ENCODE measurements at regions not wholly inside any gene's neighbourhood (a gene's known extent, or its start where the extent isn't known, plus 50 kb on each side); places are given as distances from the start of the nearest gene placed in this dataset.
"Not testable (repeated sequence)": the region's sequence is repeated elsewhere in the genome, so short reads cannot be mapped to it uniquely, and the experiment has no call there.

DNA sequence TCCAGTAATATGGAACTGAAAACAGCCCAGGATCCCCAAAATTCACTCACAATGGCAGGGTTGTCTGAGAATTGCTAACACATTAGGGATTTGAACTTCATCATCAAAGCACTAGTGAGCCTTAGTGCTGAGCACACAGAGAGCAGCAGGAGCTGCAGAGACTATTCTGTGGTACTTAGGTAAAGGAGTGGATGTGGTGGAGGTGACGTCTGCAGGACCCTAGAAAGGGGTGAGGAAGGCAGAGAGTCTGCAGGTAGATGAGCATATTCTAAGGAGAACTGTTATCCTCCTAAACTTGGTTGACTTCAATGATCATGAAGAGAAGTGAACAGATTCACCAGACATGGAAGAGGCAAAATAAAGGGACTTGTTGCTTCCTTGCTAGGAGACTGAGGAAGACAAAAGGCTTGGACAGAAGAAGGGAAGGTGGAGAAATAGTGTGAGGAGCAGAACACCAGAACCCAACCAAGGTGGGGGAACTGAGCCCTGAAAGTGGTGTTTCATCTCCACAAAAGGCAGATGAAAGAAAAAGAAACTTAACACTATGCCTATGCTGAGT lies 1164.0 kb downstream of the TMEM121 start:
- Histone ChIP-seq H3K4me3 (ENCODE audit: low read length) (no peak overlapping the region), H3K27me3 (ENCODE audit: control insufficient read depth in 1 of 2, insufficient read depth in 2 of 2, low read length in 2 of 2) (peaks cover 3 to 17% of the 10 kb centered on the region in 2 experiments), H3K36me3 (ENCODE audit: insufficient read depth, low read length) (no peaks in the 10 kb centered on the region), H3K27ac (ENCODE audit: low read depth in 1 of 2, low read length in 2 of 2) (no peak overlapping the region), H3K4me1 (ENCODE audit: insufficient read depth, low read length) (peaks cover 12% of the 10 kb centered on the region), H3K9me3 (ENCODE audit: control insufficient read depth in 1 of 2, insufficient read depth in 1 of 2, low read length in 2 of 2) (peaks cover 0 to 10% of the 10 kb centered on the region in 2 experiments)
- ChIA-PET CTCF (interaction anchor here (0.8 to 2.1 kb wide), 4 partner anchors 12 to 32 kb away, joined by 3 to 5 read pairs (median 4); no protein-coding TSS in a partner anchor), POLR2A (no interaction called here)
- Mint-ChIP-seq H3K27ac (no peak overlapping the region), H3K27me3 (peaks cover 5% of the 10 kb centered on the region), H3K4me1 (ENCODE audit: low read depth) (peaks cover 16% of the 10 kb centered on the region), H3K36me3 (ENCODE audit: low read depth) (no peaks in the 10 kb centered on the region), H3K4me3 (no peak overlapping the region), H3K9me3 (no peaks in the 10 kb centered on the region)
- no peak for DNase-seq
- TF ChIP-seq, protein P1, sequence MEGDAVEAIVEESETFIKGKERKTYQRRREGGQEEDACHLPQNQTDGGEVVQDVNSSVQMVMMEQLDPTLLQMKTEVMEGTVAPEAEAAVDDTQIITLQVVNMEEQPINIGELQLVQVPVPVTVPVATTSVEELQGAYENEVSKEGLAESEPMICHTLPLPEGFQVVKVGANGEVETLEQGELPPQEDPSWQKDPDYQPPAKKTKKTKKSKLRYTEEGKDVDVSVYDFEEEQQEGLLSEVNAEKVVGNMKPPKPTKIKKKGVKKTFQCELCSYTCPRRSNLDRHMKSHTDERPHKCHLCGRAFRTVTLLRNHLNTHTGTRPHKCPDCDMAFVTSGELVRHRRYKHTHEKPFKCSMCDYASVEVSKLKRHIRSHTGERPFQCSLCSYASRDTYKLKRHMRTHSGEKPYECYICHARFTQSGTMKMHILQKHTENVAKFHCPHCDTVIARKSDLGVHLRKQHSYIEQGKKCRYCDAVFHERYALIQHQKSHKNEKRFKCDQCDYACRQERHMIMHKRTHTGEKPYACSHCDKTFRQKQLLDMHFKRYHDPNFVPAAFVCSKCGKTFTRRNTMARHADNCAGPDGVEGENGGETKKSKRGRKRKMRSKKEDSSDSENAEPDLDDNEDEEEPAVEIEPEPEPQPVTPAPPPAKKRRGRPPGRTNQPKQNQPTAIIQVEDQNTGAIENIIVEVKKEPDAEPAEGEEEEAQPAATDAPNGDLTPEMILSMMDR (IDR thresholded peaks at IDR 0.05), result no peak
- intact Hi-C loops (cut with DNase I, micrococcal nuclease), result no loop called here
- peak; percentile 36 for ATAC-seq (ENCODE audit: poor library complexity)

DNA sequence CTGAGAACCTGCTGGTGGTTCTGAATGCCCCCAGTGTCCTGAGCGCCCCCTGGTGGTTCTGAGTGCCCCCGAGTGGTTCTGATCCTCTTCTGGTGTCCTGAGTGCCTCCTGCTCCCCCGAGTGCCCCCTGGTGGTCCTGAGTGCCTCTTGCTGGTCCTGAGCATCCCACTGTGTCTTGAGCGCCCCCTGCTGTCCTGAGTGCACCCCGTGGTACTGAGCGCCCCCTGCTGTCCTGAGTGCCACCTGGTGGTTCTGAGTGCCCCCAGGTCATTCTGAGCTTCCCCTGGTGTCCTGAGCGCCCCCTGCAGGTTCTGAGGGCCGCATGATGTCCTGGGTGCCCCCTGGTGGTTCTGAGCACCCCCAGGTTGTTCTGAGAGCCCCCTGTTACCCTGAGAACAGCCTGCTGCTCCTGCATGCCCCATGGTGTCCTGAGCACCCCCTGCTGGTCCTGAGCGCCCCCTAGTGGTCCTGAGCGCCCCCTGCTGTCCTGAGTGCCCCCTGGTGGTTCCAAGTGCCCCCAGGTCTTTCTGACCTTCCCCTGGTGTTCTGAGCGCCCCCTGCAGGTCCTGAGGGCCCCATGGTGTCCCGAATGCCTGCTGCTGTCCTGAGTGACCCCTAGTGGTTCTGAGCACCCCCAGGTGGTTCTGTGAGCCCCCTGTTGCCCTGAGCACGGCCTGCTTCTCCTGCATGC lies 1165.4 kb downstream of the TMEM121 start:
- peak; percentile 22 for ATAC-seq (ENCODE audit: poor library complexity)
- POLR2A ChIA-PET, result no interaction called here
- Histone ChIP-seq H3K9me3 (ENCODE audit: control insufficient read depth in 1 of 2, insufficient read depth in 1 of 2, low read length in 2 of 2) (peaks cover 0 to 10% of the 10 kb centered on the region in 2 experiments), H3K36me3 (ENCODE audit: insufficient read depth, low read length) (no peaks in the 10 kb centered on the region), H3K4me3 (ENCODE audit: low read length) (no peak overlapping the region), H3K27me3 (ENCODE audit: control insufficient read depth in 1 of 2, insufficient read depth in 2 of 2, low read length in 2 of 2) (peaks cover 0 to 6% of the 10 kb centered on the region in 2 experiments), H3K27ac (ENCODE audit: low read depth in 1 of 2, low read length in 2 of 2) (no peak overlapping the region), H3K4me1 (ENCODE audit: insufficient read depth, low read length) (peaks cover 12% of the 10 kb centered on the region)
- Mint-ChIP-seq H3K9me3 (no peaks in the 10 kb centered on the region), H3K4me3 (no peak overlapping the region), H3K36me3 (ENCODE audit: low read depth) (no peaks in the 10 kb centered on the region), H3K27ac (no peak overlapping the region), H3K27me3 (no peaks in the 10 kb centered on the region), H3K4me1 (ENCODE audit: low read depth) (peaks cover 16% of the 10 kb centered on the region)
- intact Hi-C loops (cut with DNase I, micrococcal nuclease), result no loop called here
- TF ChIP-seq, protein P1 (IDR thresholded peaks at IDR 0.05), result peak; percentile 48
- CTCF ChIA-PET, result interaction anchor here (1.0 to 2.1 kb wide), 5 partner anchors 14 to 29 kb away, joined by 3 to 5 read pairs (median 4); no protein-coding TSS in a partner anchor
- DNase-seq, result peak in 13 of 14 experiments; percentile 11 to 86 (median 48)

DNA sequence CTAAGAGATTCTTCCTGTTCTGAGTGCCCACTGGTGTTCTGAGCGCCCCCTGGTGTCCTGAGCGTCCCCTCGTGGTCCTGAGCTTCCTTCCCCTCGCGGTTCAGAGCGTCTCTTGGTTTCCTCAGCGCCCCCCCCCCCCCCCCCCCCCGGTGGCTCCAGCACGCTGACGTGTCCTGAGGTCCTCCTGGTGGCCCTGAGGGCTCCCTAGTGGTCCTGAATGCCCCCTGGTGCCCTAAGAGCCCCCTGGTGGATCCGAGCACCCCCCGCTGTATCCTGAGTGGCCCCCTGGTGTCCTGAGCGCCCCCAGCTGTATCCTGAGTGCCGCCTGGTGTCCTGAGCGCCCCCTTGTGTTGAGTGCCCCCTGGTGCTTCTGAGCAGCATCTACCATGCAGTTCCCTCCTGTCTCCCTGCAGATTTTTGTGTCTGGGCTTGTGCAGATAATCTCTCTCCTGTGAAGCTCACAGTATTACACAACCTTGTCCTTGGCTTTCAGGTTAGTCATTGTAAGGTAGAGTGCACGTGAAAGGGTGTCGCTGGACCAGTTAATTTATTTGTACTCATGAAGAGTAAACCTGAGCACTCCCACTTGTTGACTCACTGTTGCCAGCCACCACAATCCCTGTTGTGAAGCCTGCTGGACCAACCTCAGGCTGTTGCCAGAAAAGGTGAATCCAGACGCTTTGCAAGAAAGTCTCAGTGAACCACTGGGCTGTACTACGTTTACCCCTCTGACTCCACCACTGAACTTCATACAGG lies 1168.4 kb downstream of the TMEM121 start:
- ChIA-PET CTCF (interaction anchor here (0.9 kb wide), 1 partner anchor 24 kb away, joined by 4 read pairs; no protein-coding TSS in a partner anchor), POLR2A (no interaction called here)
- Mint-ChIP-seq H3K36me3 (ENCODE audit: low read depth) (no peaks in the 10 kb centered on the region), H3K4me1 (ENCODE audit: low read depth) (peaks cover 27% of the 10 kb centered on the region), H3K27me3 (no peaks in the 10 kb centered on the region), H3K27ac (no peak overlapping the region), H3K9me3 (no peaks in the 10 kb centered on the region), H3K4me3 (peak overlapping the region; percentile 56)
- TF ChIP-seq, protein P1 (IDR thresholded peaks at IDR 0.05), result peak; percentile 15
- Histone ChIP-seq H3K4me1 (ENCODE audit: insufficient read depth, low read length) (peaks cover 20% of the 10 kb centered on the region), H3K4me3 (ENCODE audit: low read length) (peak overlapping the region; percentile 18), H3K9me3 (ENCODE audit: control insufficient read depth in 1 of 2, insufficient read depth in 1 of 2, low read length in 2 of 2) (peaks cover 0 to 10% of the 10 kb centered on the region in 2 experiments), H3K27me3 (ENCODE audit: control insufficient read depth in 1 of 2, insufficient read depth in 2 of 2, low read length in 2 of 2) (no peaks in the 10 kb centered on the region), H3K27ac (ENCODE audit: low read depth in 1 of 2, low read length in 2 of 2) (no peak overlapping the region), H3K36me3 (ENCODE audit: insufficient read depth, low read length) (no peaks in the 10 kb centered on the region)
- peak in 13 of 14 experiments; percentile 36 to 85 (median 61) for DNase-seq
- ATAC-seq (ENCODE audit: poor library complexity), result peak; percentile 72
- intact Hi-C loops (cut with DNase I, micrococcal nuclease), result loop anchor here in 1 of 2 experiments (2.0 kb wide), 1 partner anchor 46 kb away; no protein-coding TSS in a partner anchor

DNA sequence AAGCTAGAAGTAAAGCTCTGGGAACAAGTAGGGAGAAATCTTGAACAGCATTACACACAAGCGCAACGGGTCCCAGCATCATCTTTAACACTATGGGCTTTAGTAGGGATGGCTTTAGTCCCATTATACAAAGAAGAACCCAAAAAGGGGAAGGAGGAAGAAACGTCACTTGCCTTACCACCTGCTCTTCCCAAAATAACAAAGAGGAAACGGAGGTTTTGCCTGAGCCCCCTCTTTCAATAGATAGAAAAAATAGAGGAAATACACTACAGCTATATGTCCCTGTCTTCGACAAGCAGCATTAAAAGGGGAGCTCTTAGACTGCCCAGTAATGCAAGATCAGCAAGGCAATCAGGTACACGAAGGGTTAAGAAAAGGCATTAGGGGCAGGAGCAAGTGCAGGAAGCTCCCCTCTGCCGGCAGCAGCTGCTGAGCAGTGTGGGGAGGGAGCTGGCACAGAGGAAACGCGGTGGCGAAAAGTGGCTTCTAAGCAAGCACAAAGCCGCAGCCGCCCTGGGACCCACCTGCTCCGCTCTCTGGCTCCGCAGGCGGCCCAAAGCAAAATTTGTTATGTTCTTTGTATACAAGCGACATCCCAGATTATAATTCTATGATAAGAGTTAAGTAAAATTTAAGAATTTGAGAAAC lies 1172.4 kb downstream of the TMEM121 start:
- intact Hi-C loops (cut with DNase I, micrococcal nuclease); H3K4me3 ChIP-seq (ENCODE audit: low read length); H3K36me3 ChIP-seq (ENCODE audit: insufficient read depth, low read length); POLR2A ChIA-PET; CTCF ChIA-PET; H3K9me3 Mint-ChIP-seq; H3K27ac ChIP-seq (ENCODE audit: low read depth in 1 of 2, low read length in 2 of 2); H3K27ac Mint-ChIP-seq; H3K36me3 Mint-ChIP-seq (ENCODE audit: low read depth); H3K27me3 ChIP-seq (ENCODE audit: control insufficient read depth in 1 of 2, insufficient read depth in 2 of 2, low read length in 2 of 2); H3K27me3 Mint-ChIP-seq; H3K9me3 ChIP-seq (ENCODE audit: control insufficient read depth in 1 of 2, insufficient read depth in 1 of 2, low read length in 2 of 2): not testable (repeated sequence)
- peak overlapping the region; percentile 48 for H3K4me3 Mint-ChIP-seq
- peaks cover 24% of the 10 kb centered on the region for H3K4me1 Mint-ChIP-seq (ENCODE audit: low read depth)
- peaks cover 13% of the 10 kb centered on the region for H3K4me1 ChIP-seq (ENCODE audit: insufficient read depth, low read length)
- ATAC-seq (ENCODE audit: poor library complexity) (peak; percentile 83), DNase-seq (peak in 6 of 14 experiments; percentile 17 to 72 (median 48))

Data from CD4-positive, alpha-beta T cell (primary cell).